Testis (tissue), 2 donors: ENCODE measurements at regions not wholly inside any gene's neighbourhood (a gene's known extent, or its start where the extent isn't known, plus 50 kb on each side); places are given as distances from the start of the nearest gene placed in this dataset.
"Not testable (repeated sequence)": the region's sequence is repeated elsewhere in the genome, so short reads cannot be mapped to it uniquely, and the experiment has no call there.

Source experiments
- DNase-seq: peaks from one replicate; pipeline ENCODE4 v3.0.0-alpha.2; 2019
- H3K27ac ChIP-seq, 2 donors: fragments of 200-600 bp; sonication (generic); one replicate each; pipeline ENCODE4 v1.5.1; 2019
- H3K27me3 ChIP-seq: fragments of 200-600 bp; sonication (generic); one replicate; pipeline ENCODE4 v1.5.1; 2019
- H3K36me3 ChIP-seq: fragments of 200-600 bp; sonication (generic); one replicate; pipeline ENCODE4 v1.5.1; 2017; ENCODE audit warnings: low read depth; ENCODE audit errors: missing control alignments
- H3K4me1 ChIP-seq: fragments of 200-600 bp; sonication (generic); one replicate; pipeline ENCODE4 v1.5.1; 2019
- H3K4me3 ChIP-seq, 2 donors: fragments of 200-600 bp; sonication (generic); one replicate each; pipeline ENCODE4 v1.5.1; 2017 to 2019
- H3K9me3 ChIP-seq: fragments of 200-600 bp; sonication (generic); one replicate; pipeline ENCODE4 v1.5.1; 2017
- POLR2A ChIP-seq: fragments of 450-650 bp; IDR thresholded peaks from one replicate; pipeline ENCODE4 v1.6.1; 2017; ENCODE audit warnings: antibody characterized with exemption, mild to moderate bottlenecking, moderate library complexity
- WGBS, 2 donors: methylation state at CpG; one replicate each; pipeline ENCODE4 v1.1.5; 2018; 5-methylcytosine and 5-hydroxymethylcytosine counted together
- intact Hi-C: fragments of 100-400 bp; cut with DNase I; formaldehyde crosslinking; loops from one replicate; pipeline ENCODE4 v1.15.1; 2023; ENCODE audit warnings: low total_unique reads
- TF ChIP-seq, protein P1 (sequence below), 3 experiments: fragments of 450-650 bp in 2 of 3; fragments of 200-600 bp in 1 of 3; sonication (generic) in 1 of 3; IDR thresholded peaks; one replicate each; pipeline ENCODE4 v1.5.1; 2016 to 2019; ENCODE audit warnings: antibody characterized with exemption in 3 of 3, mild to moderate bottlenecking in 2 of 3, moderate library complexity in 1 of 3

DNA sequence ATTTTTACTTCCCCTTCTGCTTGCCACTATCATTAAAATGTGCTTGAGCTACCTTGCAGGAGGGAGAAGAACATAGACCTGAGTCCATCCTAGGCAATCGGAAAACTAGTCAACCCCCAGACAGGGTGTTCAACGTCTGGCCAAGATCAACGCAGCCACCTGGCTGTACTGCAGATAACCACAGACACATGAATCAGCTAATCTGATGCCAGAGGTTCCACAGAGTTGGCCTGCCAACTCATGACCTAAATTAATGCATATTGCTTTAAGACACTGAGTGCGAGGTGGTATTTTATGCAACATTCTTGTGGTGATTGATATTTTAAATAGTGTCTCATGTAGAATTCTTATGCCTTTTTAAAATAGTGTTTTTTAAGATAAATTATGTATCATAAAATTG is 1283.8 kb upstream of the PABPC4L start:
- no peaks in the 10 kb centered on the region for H3K9me3 ChIP-seq
- no peaks in the 10 kb centered on the region for H3K4me1 ChIP-seq
- no peak overlapping the region for H3K27ac ChIP-seq
- intact Hi-C loops = no loop called here
- no peaks in the 10 kb centered on the region for H3K27me3 ChIP-seq
- H3K36me3 ChIP-seq = no peaks in the 10 kb centered on the region
- 68 to 72% methylated on average over 4 of the region's 4 CpGs for WGBS, 2 donors
- no peak for DNase-seq
- TF ChIP-seq, protein P1, sequence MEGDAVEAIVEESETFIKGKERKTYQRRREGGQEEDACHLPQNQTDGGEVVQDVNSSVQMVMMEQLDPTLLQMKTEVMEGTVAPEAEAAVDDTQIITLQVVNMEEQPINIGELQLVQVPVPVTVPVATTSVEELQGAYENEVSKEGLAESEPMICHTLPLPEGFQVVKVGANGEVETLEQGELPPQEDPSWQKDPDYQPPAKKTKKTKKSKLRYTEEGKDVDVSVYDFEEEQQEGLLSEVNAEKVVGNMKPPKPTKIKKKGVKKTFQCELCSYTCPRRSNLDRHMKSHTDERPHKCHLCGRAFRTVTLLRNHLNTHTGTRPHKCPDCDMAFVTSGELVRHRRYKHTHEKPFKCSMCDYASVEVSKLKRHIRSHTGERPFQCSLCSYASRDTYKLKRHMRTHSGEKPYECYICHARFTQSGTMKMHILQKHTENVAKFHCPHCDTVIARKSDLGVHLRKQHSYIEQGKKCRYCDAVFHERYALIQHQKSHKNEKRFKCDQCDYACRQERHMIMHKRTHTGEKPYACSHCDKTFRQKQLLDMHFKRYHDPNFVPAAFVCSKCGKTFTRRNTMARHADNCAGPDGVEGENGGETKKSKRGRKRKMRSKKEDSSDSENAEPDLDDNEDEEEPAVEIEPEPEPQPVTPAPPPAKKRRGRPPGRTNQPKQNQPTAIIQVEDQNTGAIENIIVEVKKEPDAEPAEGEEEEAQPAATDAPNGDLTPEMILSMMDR (IDR thresholded peaks at IDR 0.05) = no peak
- no peak for TF ChIP-seq POLR2A
- no peak overlapping the region for H3K4me3 ChIP-seq

DNA sequence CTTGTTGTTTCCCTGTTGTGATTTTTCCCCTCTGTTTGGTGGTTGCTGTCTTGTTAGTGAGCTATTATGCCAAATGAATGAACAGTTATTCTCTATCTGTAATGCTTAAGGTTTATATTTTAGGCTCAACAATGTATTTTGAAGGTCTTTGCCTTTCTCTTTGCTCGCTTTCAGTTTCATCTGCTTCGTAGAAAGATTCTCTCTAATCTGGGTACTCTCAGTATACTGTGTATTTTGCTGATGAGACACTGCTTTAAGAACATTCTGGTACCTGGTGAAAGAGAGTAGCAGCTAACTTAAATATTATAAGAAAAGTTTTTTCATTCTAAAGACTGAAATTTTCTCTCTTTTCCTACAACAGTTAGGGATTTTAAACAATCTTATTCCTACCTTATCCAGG is 1274.7 kb upstream of the PABPC4L start:
- no peaks in the 10 kb centered on the region for H3K9me3 ChIP-seq
- intact Hi-C loops = no loop called here
- no peak for DNase-seq
- H3K27ac ChIP-seq = no peak overlapping the region
- no peaks in the 10 kb centered on the region for H3K4me1 ChIP-seq
- TF ChIP-seq, protein P1 (IDR thresholded peaks at IDR 0.05) = no peak
- H3K27me3 ChIP-seq = no peaks in the 10 kb centered on the region
- no peak overlapping the region for H3K4me3 ChIP-seq
- WGBS, 2 donors = 74 to 90% methylated on average over 2 of the region's 2 CpGs
- H3K36me3 ChIP-seq = no peaks in the 10 kb centered on the region

DNA sequence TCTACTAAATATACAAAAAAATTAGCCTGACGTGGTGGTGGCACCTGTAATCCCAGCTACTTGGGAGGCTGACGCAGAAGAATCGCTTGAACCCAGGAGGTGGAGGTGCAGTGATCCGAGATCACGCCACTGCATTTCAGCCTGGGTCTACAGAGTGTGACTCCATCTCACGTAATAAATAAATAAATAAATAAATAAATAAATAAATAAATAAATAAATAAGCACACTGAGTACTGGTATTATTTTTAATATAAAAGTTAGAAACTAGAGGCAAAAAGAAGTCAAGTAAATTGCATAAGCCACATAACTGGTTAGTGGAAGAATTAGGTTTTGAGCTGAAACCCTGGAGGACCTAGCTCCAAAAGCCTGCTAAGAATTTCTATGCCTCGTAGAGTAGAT is 1262.7 kb upstream of the PABPC4L start:
- no peak overlapping the region for H3K4me3 ChIP-seq
- TF ChIP-seq, protein P1 (IDR thresholded peaks at IDR 0.05) = no peak
- no peak for TF ChIP-seq POLR2A
- no peaks in the 10 kb centered on the region for H3K27me3 ChIP-seq
- H3K9me3 ChIP-seq = no peaks in the 10 kb centered on the region
- no peaks in the 10 kb centered on the region for H3K4me1 ChIP-seq
- intact Hi-C loops = no loop called here
- WGBS, 2 donors = 78 to 82% methylated on average over 7 of the region's 7 CpGs
- no peak overlapping the region for H3K27ac ChIP-seq
- no peak for DNase-seq
- H3K36me3 ChIP-seq = no peaks in the 10 kb centered on the region

DNA sequence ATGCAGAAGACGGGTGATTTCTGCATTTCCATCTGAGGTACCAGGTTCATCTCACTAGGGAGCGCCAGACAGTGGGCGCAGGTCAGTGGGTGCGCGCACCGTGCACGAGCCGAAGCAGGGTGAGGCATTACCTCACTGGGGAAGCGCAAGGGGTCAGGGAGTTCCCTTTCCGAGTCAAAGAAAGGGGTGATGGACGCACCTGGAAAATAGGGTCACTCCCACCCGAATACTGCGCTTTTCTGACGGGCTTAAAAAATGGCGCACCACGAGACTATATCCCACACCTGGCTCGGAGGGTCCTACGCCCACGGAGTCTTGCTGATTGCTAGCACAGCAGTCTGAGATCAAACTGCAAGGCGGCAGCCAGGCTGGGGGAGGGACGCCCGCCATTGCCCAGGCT is 1246.0 kb upstream of the PABPC4L start:
- H3K36me3 ChIP-seq, H3K27me3 ChIP-seq, H3K9me3 ChIP-seq, intact Hi-C loops, DNase-seq, H3K4me1 ChIP-seq, H3K27ac ChIP-seq, H3K4me3 ChIP-seq: not testable (repeated sequence)
- 92 to 93% methylated on average over 11 to 22 of the region's 22 CpGs for WGBS, 2 donors

DNA sequence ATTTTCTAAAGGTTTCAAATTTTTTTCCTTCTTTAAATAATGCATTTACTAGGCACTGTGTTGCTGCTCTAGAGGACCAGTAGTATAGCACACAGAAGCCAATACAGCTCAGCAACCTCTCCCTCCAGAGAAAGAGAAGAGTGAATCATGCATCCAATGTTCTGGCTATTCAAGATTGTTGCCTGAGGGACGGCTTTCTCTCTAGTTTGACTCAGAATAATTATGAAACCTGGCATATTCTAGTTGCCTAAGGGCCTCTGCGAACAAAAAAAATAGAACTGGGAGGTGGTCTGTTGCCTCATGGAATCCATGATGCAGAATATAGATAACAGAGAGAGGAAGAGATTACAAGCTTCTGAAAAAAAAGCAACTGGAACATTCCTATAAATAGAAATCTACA is 1233.3 kb upstream of the PABPC4L start:
- TF ChIP-seq, protein P1 (IDR thresholded peaks at IDR 0.05) = no peak
- TF ChIP-seq POLR2A = no peak
- Histone ChIP-seq H3K27ac (no peak overlapping the region), H3K9me3 (no peaks in the 10 kb centered on the region), H3K4me3 (no peak overlapping the region), H3K36me3 (no peaks in the 10 kb centered on the region), H3K27me3 (no peaks in the 10 kb centered on the region), H3K4me1 (no peaks in the 10 kb centered on the region)
- intact Hi-C loops = no loop called here
- no peak for DNase-seq
- WGBS, 2 donors = 89 to 91% methylated on average over 2 of the region's 2 CpGs
